Activated T-helper 1 cell treated with anti-CD3 and anti-CD28 coated beads, Interleukin-12 subunit alpha, Interleukin-12 subunit beta, Interleukin-2, Interleukin-4 antibody, amounts not matched to agents 30 ng/mL and 10 ng/mL and 1 ng/mL, durations not matched to agents 14 hours and 24 hours and 36 hours (primary cell): ENCODE measurements at regions not wholly inside any gene's neighbourhood (a gene's known extent, or its start where the extent isn't known, plus 50 kb on each side); places are given as distances from the start of the nearest gene placed in this dataset.

Experiments
- DNase-seq: peaks from one replicate; pipeline ENCODE4 v3.0.0; 2021; ENCODE audit warnings: low spot score
- H3K27ac Mint-ChIP-seq: one replicate; pipeline ENCODE4 v1.8.0; 2021; ENCODE audit warnings: mild to moderate bottlenecking, mixed read lengths
- H3K27me3 Mint-ChIP-seq: one replicate; pipeline ENCODE4 v1.8.0; 2022; ENCODE audit warnings: mild to moderate bottlenecking, moderate library complexity, mixed read lengths; ENCODE audit not compliant: insufficient read depth
- H3K36me3 Mint-ChIP-seq: one replicate; pipeline ENCODE4 v1.8.0; 2021; ENCODE audit warnings: low read depth, mixed read lengths
- H3K4me1 Mint-ChIP-seq: one replicate; pipeline ENCODE4 v1.8.0; 2021; ENCODE audit warnings: low read depth, mixed read lengths
- H3K4me3 Mint-ChIP-seq: one replicate; pipeline ENCODE4 v1.8.0; 2021; ENCODE audit warnings: mild to moderate bottlenecking, moderate library complexity, mixed read lengths
- H3K9me3 Mint-ChIP-seq: one replicate; pipeline ENCODE4 v1.8.0; 2021; ENCODE audit warnings: mixed read lengths
- intact Hi-C: fragments of 100-400 bp; cut with micrococcal nuclease; formaldehyde crosslinking; loops from one replicate; pipeline ENCODE4 v1.15.1; 2024

GRCh38 chr11:97389270-97389669 lies 999.5 kb downstream of the JRKL start:
- Mint-ChIP-seq H3K4me1 (no peaks in the 10 kb centered on the region), H3K9me3 (peaks cover 3% of the 10 kb centered on the region), H3K4me3 (no peak overlapping the region), H3K27ac (no peak overlapping the region), H3K27me3 (no peaks in the 10 kb centered on the region), H3K36me3 (no peaks in the 10 kb centered on the region)
- intact Hi-C loops: no loop called here
- no peak for DNase-seq

GRCh38 chr11:97398246-97398645 lies 1008.4 kb downstream of the JRKL start:
- no peaks in the 10 kb centered on the region for H3K36me3 Mint-ChIP-seq
- H3K27me3 Mint-ChIP-seq: no peaks in the 10 kb centered on the region
- no peak for DNase-seq
- peaks cover 12% of the 10 kb centered on the region for H3K9me3 Mint-ChIP-seq
- no peak overlapping the region for H3K4me3 Mint-ChIP-seq
- H3K4me1 Mint-ChIP-seq: no peaks in the 10 kb centered on the region
- intact Hi-C loops: no loop called here
- H3K27ac Mint-ChIP-seq: no peak overlapping the region

- intact Hi-C loops: no loop called here
- Mint-ChIP-seq H3K4me1 (no peaks in the 10 kb centered on the region), H3K36me3 (no peaks in the 10 kb centered on the region), H3K4me3 (no peak overlapping the region), H3K27me3 (no peaks in the 10 kb centered on the region), H3K9me3 (peaks cover 24% of the 10 kb centered on the region), H3K27ac (no peak overlapping the region)
- DNase-seq: no peak
Measured at GRCh38 chr11:97409141-97409540, 1019.3 kb downstream of the JRKL start.

- DNase-seq: no peak
- no peak overlapping the region for H3K27ac Mint-ChIP-seq
- no peaks in the 10 kb centered on the region for H3K4me1 Mint-ChIP-seq
- intact Hi-C loops: no loop called here
- H3K9me3 Mint-ChIP-seq: peaks cover 23% of the 10 kb centered on the region
- no peak overlapping the region for H3K4me3 Mint-ChIP-seq
- no peaks in the 10 kb centered on the region for H3K36me3 Mint-ChIP-seq
- no peaks in the 10 kb centered on the region for H3K27me3 Mint-ChIP-seq
Measured at GRCh38 chr11:97414801-97415200, 1025.0 kb downstream of the JRKL start.

- Mint-ChIP-seq H3K27ac (no peak overlapping the region), H3K4me1 (no peaks in the 10 kb centered on the region), H3K4me3 (no peak overlapping the region), H3K9me3 (peaks cover 10% of the 10 kb centered on the region), H3K36me3 (no peaks in the 10 kb centered on the region), H3K27me3 (no peaks in the 10 kb centered on the region)
- intact Hi-C loops: no loop called here
- DNase-seq: no peak
Measured at GRCh38 chr11:97419729-97420128, 1029.9 kb downstream of the JRKL start.

- Mint-ChIP-seq H3K4me1 (no peaks in the 10 kb centered on the region), H3K36me3 (no peaks in the 10 kb centered on the region), H3K9me3 (no peaks in the 10 kb centered on the region), H3K27me3 (no peaks in the 10 kb centered on the region), H3K27ac (no peak overlapping the region), H3K4me3 (no peak overlapping the region)
- intact Hi-C loops: no loop called here
- DNase-seq: no peak
Measured at GRCh38 chr11:97428247-97428790, 1038.5 kb downstream of the JRKL start.

- no peak overlapping the region for H3K27ac Mint-ChIP-seq
- H3K9me3 Mint-ChIP-seq: no peaks in the 10 kb centered on the region
- H3K4me3 Mint-ChIP-seq: no peak overlapping the region
- no peaks in the 10 kb centered on the region for H3K27me3 Mint-ChIP-seq
- no peaks in the 10 kb centered on the region for H3K4me1 Mint-ChIP-seq
- intact Hi-C loops: no loop called here
- no peaks in the 10 kb centered on the region for H3K36me3 Mint-ChIP-seq
- no peak for DNase-seq
Measured at GRCh38 chr11:97430877-97431276, 1041.1 kb downstream of the JRKL start.

GRCh38 chr11:97432926-97433325 lies 1043.1 kb downstream of the JRKL start:
- H3K4me3 Mint-ChIP-seq: no peak overlapping the region
- no peaks in the 10 kb centered on the region for H3K4me1 Mint-ChIP-seq
- no peak for DNase-seq
- H3K27me3 Mint-ChIP-seq: no peaks in the 10 kb centered on the region
- no peaks in the 10 kb centered on the region for H3K9me3 Mint-ChIP-seq
- no peak overlapping the region for H3K27ac Mint-ChIP-seq
- no peaks in the 10 kb centered on the region for H3K36me3 Mint-ChIP-seq
- intact Hi-C loops: no loop called here

- Mint-ChIP-seq H3K4me1 (no peaks in the 10 kb centered on the region), H3K4me3 (no peak overlapping the region), H3K9me3 (peaks cover 11% of the 10 kb centered on the region), H3K27me3 (no peaks in the 10 kb centered on the region), H3K36me3 (no peaks in the 10 kb centered on the region), H3K27ac (no peak overlapping the region)
- DNase-seq: no peak
- intact Hi-C loops: no loop called here
Measured at GRCh38 chr11:97445561-97445960, 1055.7 kb downstream of the JRKL start.

GRCh38 chr11:97451441-97451840 lies 1061.6 kb downstream of the JRKL start:
- intact Hi-C loops: no loop called here
- DNase-seq: no peak
- peaks cover 10% of the 10 kb centered on the region for H3K9me3 Mint-ChIP-seq
- H3K27ac Mint-ChIP-seq: no peak overlapping the region
- H3K27me3 Mint-ChIP-seq: no peaks in the 10 kb centered on the region
- H3K4me3 Mint-ChIP-seq: no peak overlapping the region
- H3K4me1 Mint-ChIP-seq: no peaks in the 10 kb centered on the region
- no peaks in the 10 kb centered on the region for H3K36me3 Mint-ChIP-seq

- Mint-ChIP-seq H3K4me1 (no peaks in the 10 kb centered on the region), H3K27ac (no peak overlapping the region), H3K27me3 (no peaks in the 10 kb centered on the region), H3K4me3 (no peak overlapping the region), H3K36me3 (no peaks in the 10 kb centered on the region), H3K9me3 (peaks cover 15% of the 10 kb centered on the region)
- intact Hi-C loops: no loop called here
- DNase-seq: no peak
Measured at GRCh38 chr11:97454988-97455387, 1065.2 kb downstream of the JRKL start.

GRCh38 chr11:97460091-97460490 lies 1070.3 kb downstream of the JRKL start:
- intact Hi-C loops: no loop called here
- Mint-ChIP-seq H3K9me3 (peaks cover 28% of the 10 kb centered on the region), H3K36me3 (no peaks in the 10 kb centered on the region), H3K27me3 (no peaks in the 10 kb centered on the region), H3K27ac (no peak overlapping the region), H3K4me1 (no peaks in the 10 kb centered on the region), H3K4me3 (no peak overlapping the region)
- DNase-seq: no peak

GRCh38 chr11:97461044-97461880 lies 1071.4 kb downstream of the JRKL start:
- intact Hi-C loops: no loop called here
- Mint-ChIP-seq H3K4me1 (no peaks in the 10 kb centered on the region), H3K9me3 (peaks cover 28% of the 10 kb centered on the region), H3K27me3 (no peaks in the 10 kb centered on the region), H3K27ac (no peak overlapping the region), H3K4me3 (no peak overlapping the region), H3K36me3 (no peaks in the 10 kb centered on the region)
- DNase-seq: no peak
